Stomach (tissue), 4 donors: ENCODE measurements at regions not wholly inside any gene's neighbourhood (a gene's known extent, or its start where the extent isn't known, plus 50 kb on each side); places are given as distances from the start of the nearest gene placed in this dataset.

ENCODE experiments used
- EP300 ChIP-seq: sonication (generic); formaldehyde crosslinking; IDR thresholded peaks from one replicate; pipeline ENCODE4 v1.6.1; 2017; ENCODE audit warnings: antibody characterized with exemption
- POLR2AphosphoS5 ChIP-seq, 3 donors: sonication (generic); formaldehyde crosslinking; IDR thresholded peaks; one replicate each; pipeline ENCODE4 v1.6.1; 2016; ENCODE audit warnings: antibody characterized with exemption in 3 of 3
- TF ChIP-seq, protein P1 (sequence below), 7 experiments: fragments of 450-650 bp in 4 of 7; fragments of 200-600 bp in 3 of 7; sonication (generic) in 3 of 7; IDR thresholded peaks; one replicate each; pipeline ENCODE4 v1.5.1; 2016 to 2019; ENCODE audit warnings: antibody characterized with exemption in 7 of 7, control low read depth in 2 of 7, mild to moderate bottlenecking in 1 of 7

DNA sequence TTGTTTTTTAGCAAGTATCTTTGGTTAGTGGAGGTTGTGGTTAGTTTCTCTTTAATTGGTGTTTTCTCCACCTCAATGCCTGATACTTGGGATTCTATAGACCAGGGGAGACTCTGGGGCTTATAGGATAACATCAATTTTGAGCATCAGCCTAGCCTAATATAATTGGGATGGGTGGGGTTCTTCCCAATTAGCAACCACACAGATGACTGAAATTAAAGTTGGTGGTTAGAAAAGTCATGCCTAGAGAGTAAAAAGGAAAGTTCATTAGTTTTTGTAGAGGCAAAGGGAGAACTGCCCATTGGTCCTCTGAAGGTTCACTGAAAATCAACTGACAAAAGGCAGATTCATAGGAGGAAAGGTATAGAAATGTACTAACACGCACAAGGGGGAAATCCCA, 843.3 kb downstream of the TSN start:
- TF ChIP-seq, protein P1, sequence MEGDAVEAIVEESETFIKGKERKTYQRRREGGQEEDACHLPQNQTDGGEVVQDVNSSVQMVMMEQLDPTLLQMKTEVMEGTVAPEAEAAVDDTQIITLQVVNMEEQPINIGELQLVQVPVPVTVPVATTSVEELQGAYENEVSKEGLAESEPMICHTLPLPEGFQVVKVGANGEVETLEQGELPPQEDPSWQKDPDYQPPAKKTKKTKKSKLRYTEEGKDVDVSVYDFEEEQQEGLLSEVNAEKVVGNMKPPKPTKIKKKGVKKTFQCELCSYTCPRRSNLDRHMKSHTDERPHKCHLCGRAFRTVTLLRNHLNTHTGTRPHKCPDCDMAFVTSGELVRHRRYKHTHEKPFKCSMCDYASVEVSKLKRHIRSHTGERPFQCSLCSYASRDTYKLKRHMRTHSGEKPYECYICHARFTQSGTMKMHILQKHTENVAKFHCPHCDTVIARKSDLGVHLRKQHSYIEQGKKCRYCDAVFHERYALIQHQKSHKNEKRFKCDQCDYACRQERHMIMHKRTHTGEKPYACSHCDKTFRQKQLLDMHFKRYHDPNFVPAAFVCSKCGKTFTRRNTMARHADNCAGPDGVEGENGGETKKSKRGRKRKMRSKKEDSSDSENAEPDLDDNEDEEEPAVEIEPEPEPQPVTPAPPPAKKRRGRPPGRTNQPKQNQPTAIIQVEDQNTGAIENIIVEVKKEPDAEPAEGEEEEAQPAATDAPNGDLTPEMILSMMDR (IDR thresholded peaks at IDR 0.05), result no peak
- TF ChIP-seq EP300, result no peak
- TF ChIP-seq POLR2AphosphoS5 (IDR thresholded peaks at IDR 0.05), result no peak
